Naive thymus-derived CD8-positive, alpha-beta T cell (primary cell): ENCODE measurements at regions not wholly inside any gene's neighbourhood (a gene's known extent, or its start where the extent isn't known, plus 50 kb on each side); places are given as distances from the start of the nearest gene placed in this dataset.

Source experiments
- ATAC-seq, 2 donors: fragments of 150-1000 bp; cut with Tn5 transposase in 1 of 2; sonication (Bioruptor Pico), chemical (Tn5 transposase) in 1 of 2; 1 replicate in 1 of 2; 2 replicates in 1 of 2; pipeline ENCODE4 v1.10.0; 2021; ENCODE audit warnings: mild to moderate bottlenecking in 2 of 2, moderate library complexity in 2 of 2
- POLR2A ChIA-PET: fragments of 350-600 bp; sonication (Branson Sonifier 250); formaldehyde crosslinking; loops from one replicate; lab custom pipeline; 2021; ENCODE audit warnings: antibody characterized with exemption; lab: Charles Lee
- DNase-seq, 10 donors: peaks; one replicate each; pipeline versions ENCODE4 v3.0.0 to v3.0.0-alpha.2; 2020 to 2022
- H3K27ac Mint-ChIP-seq, 10 donors: one replicate each; pipeline ENCODE4 v1.8.0; 2020 to 2022; ENCODE audit warnings: mild to moderate bottlenecking in 10 of 10, mixed read lengths in 10 of 10, moderate library complexity in 4 of 10, inconsistent platforms in 1 of 10
- H3K27me3 Mint-ChIP-seq, 5 donors: one replicate each; pipeline ENCODE4 v1.8.0; 2021 to 2022; ENCODE audit warnings: mixed read lengths in 5 of 5
- H3K36me3 Mint-ChIP-seq, 3 donors: one replicate each; pipeline ENCODE4 v1.8.0; 2020 to 2022; ENCODE audit warnings: mixed read lengths in 3 of 3, mild to moderate bottlenecking in 2 of 3, inconsistent platforms in 1 of 3
- H3K4me1 Mint-ChIP-seq, 4 donors: one replicate each; pipeline ENCODE4 v1.8.0; 2021 to 2022; ENCODE audit warnings: mixed read lengths in 4 of 4
- H3K4me3 Mint-ChIP-seq, 10 donors: one replicate each; pipeline ENCODE4 v1.8.0; 2020 to 2022; ENCODE audit warnings: mild to moderate bottlenecking in 10 of 10, mixed read lengths in 10 of 10, moderate library complexity in 6 of 10, inconsistent platforms in 1 of 10
- H3K9me3 Mint-ChIP-seq, 9 donors: one replicate each; pipeline ENCODE4 v1.8.0; 2020 to 2022; ENCODE audit warnings: mixed read lengths in 9 of 9, mild to moderate bottlenecking in 3 of 9, inconsistent platforms in 1 of 9, moderate library complexity in 1 of 9

GRCh38 chr14:29216268-29217232 is 450.0 kb downstream of the FOXG1 start:
- no peaks in the 10 kb centered on the region for H3K27me3 Mint-ChIP-seq
- DNase-seq (no peak), ATAC-seq (no peak)
- peaks cover 0 to 24% (median 6%) of the 10 kb centered on the region in 9 donors for H3K9me3 Mint-ChIP-seq
- H3K36me3 Mint-ChIP-seq, result no peaks in the 10 kb centered on the region
- no peak overlapping the region for H3K4me3 Mint-ChIP-seq
- POLR2A ChIA-PET, result no interaction called here
- peaks cover 0 to under 1% (median 0%) of the 10 kb centered on the region in 4 donors for H3K4me1 Mint-ChIP-seq
- no peak overlapping the region for H3K27ac Mint-ChIP-seq

GRCh38 chr14:29217813-29218450 is 451.3 kb downstream of the FOXG1 start:
- Mint-ChIP-seq H3K4me1 (peaks cover 0 to 1% (median 0%) of the 10 kb centered on the region in 4 donors), H3K27me3 (no peaks in the 10 kb centered on the region), H3K4me3 (no peak overlapping the region), H3K27ac (no peak overlapping the region), H3K9me3 (peaks cover 0 to 20% (median 6%) of the 10 kb centered on the region in 9 donors), H3K36me3 (no peaks in the 10 kb centered on the region)
- DNase-seq (no peak), ATAC-seq (no peak)
- POLR2A ChIA-PET, result no interaction called here

GRCh38 chr14:29220072-29220471 is 453.5 kb downstream of the FOXG1 start:
- no peaks in the 10 kb centered on the region for H3K27me3 Mint-ChIP-seq
- peaks cover 0 to 1% (median 0%) of the 10 kb centered on the region in 4 donors for H3K4me1 Mint-ChIP-seq
- H3K4me3 Mint-ChIP-seq, result no peak overlapping the region
- peaks cover 0 to 11% (median 0%) of the 10 kb centered on the region in 9 donors for H3K9me3 Mint-ChIP-seq
- ATAC-seq (no peak), DNase-seq (no peak)
- POLR2A ChIA-PET, result no interaction called here
- H3K27ac Mint-ChIP-seq, result no peak overlapping the region
- no peaks in the 10 kb centered on the region for H3K36me3 Mint-ChIP-seq

GRCh38 chr14:29220566-29220965 is 454.0 kb downstream of the FOXG1 start:
- POLR2A ChIA-PET, result no interaction called here
- peaks cover 0 to 1% (median 0%) of the 10 kb centered on the region in 4 donors for H3K4me1 Mint-ChIP-seq
- no peak for DNase-seq
- H3K9me3 Mint-ChIP-seq, result peaks cover 0 to 11% (median 0%) of the 10 kb centered on the region in 9 donors
- H3K27ac Mint-ChIP-seq, result no peak overlapping the region
- no peaks in the 10 kb centered on the region for H3K27me3 Mint-ChIP-seq
- H3K4me3 Mint-ChIP-seq, result no peak overlapping the region
- no peaks in the 10 kb centered on the region for H3K36me3 Mint-ChIP-seq
- ATAC-seq, result no peak

GRCh38 chr14:29222006-29222405 is 455.4 kb downstream of the FOXG1 start:
- Mint-ChIP-seq H3K4me1 (peaks cover 0 to 1% (median 0%) of the 10 kb centered on the region in 4 donors), H3K4me3 (no peak overlapping the region), H3K36me3 (no peaks in the 10 kb centered on the region)

GRCh38 chr14:29222671-29223268 is 456.2 kb downstream of the FOXG1 start:
- no peak overlapping the region for H3K27ac Mint-ChIP-seq
- peaks cover 0 to 1% (median 0%) of the 10 kb centered on the region in 4 donors for H3K4me1 Mint-ChIP-seq
- H3K4me3 Mint-ChIP-seq, result no peak overlapping the region
- H3K36me3 Mint-ChIP-seq, result no peaks in the 10 kb centered on the region
- H3K27me3 Mint-ChIP-seq, result no peaks in the 10 kb centered on the region
- DNase-seq, result no peak
- H3K9me3 Mint-ChIP-seq, result peaks cover 0 to 11% (median 5%) of the 10 kb centered on the region in 9 donors
- POLR2A ChIA-PET, result no interaction called here
- no peak for ATAC-seq

More at GRCh38 chr14:29222006-29222405, 455.4 kb downstream of the FOXG1 start:
- no peak overlapping the region for H3K27ac Mint-ChIP-seq
- H3K9me3 Mint-ChIP-seq, result peaks cover 0 to 11% (median 5%) of the 10 kb centered on the region in 9 donors
- POLR2A ChIA-PET, result no interaction called here
- no peaks in the 10 kb centered on the region for H3K27me3 Mint-ChIP-seq
- ATAC-seq (no peak), DNase-seq (no peak)

- no peaks in the 10 kb centered on the region for H3K27me3 Mint-ChIP-seq
- ATAC-seq, result no peak
Measured at GRCh38 chr14:29223947-29224346, 457.4 kb downstream of the FOXG1 start.

GRCh38 chr14:29227631-29228030 is 461.0 kb downstream of the FOXG1 start:
- H3K4me1 Mint-ChIP-seq, result no peaks in the 10 kb centered on the region
- no peak overlapping the region for H3K4me3 Mint-ChIP-seq
- H3K9me3 Mint-ChIP-seq, result peaks cover 0 to 11% (median 3%) of the 10 kb centered on the region in 9 donors
- no peaks in the 10 kb centered on the region for H3K36me3 Mint-ChIP-seq
- ATAC-seq (no peak), DNase-seq (no peak)
- POLR2A ChIA-PET, result no interaction called here
- H3K27ac Mint-ChIP-seq, result no peak overlapping the region
- H3K27me3 Mint-ChIP-seq, result no peaks in the 10 kb centered on the region

More at GRCh38 chr14:29223947-29224346, 457.4 kb downstream of the FOXG1 start:
- Mint-ChIP-seq H3K9me3 (peaks cover 0 to 11% (median 5%) of the 10 kb centered on the region in 9 donors), H3K36me3 (no peaks in the 10 kb centered on the region), H3K27ac (no peak overlapping the region), H3K4me3 (no peak overlapping the region), H3K4me1 (peaks cover 0 to 1% (median 0%) of the 10 kb centered on the region in 4 donors)
- POLR2A ChIA-PET, result no interaction called here
- no peak for DNase-seq

- H3K27ac Mint-ChIP-seq, result no peak overlapping the region
- no peaks in the 10 kb centered on the region for H3K4me1 Mint-ChIP-seq
- H3K27me3 Mint-ChIP-seq, result no peaks in the 10 kb centered on the region
- ATAC-seq (no peak), DNase-seq (no peak)
- no peak overlapping the region for H3K4me3 Mint-ChIP-seq
- H3K9me3 Mint-ChIP-seq, result peaks cover 0 to 7% (median 0%) of the 10 kb centered on the region in 9 donors
- POLR2A ChIA-PET, result no interaction called here
- no peaks in the 10 kb centered on the region for H3K36me3 Mint-ChIP-seq
Measured at GRCh38 chr14:29232153-29232552, 465.6 kb downstream of the FOXG1 start.

GRCh38 chr14:29232711-29233110 is 466.1 kb downstream of the FOXG1 start:
- Mint-ChIP-seq H3K4me3 (no peak overlapping the region), H3K4me1 (no peaks in the 10 kb centered on the region), H3K27me3 (no peaks in the 10 kb centered on the region), H3K27ac (no peak overlapping the region), H3K9me3 (peaks cover 0 to 9% (median 0%) of the 10 kb centered on the region in 9 donors), H3K36me3 (no peaks in the 10 kb centered on the region)
- DNase-seq (no peak), ATAC-seq (no peak)
- POLR2A ChIA-PET, result no interaction called here

- Mint-ChIP-seq H3K27me3 (no peaks in the 10 kb centered on the region), H3K4me1 (no peaks in the 10 kb centered on the region), H3K36me3 (no peaks in the 10 kb centered on the region), H3K4me3 (no peak overlapping the region), H3K9me3 (peaks cover 0 to 9% (median 0%) of the 10 kb centered on the region in 9 donors), H3K27ac (no peak overlapping the region)
- ATAC-seq, result no peak
- POLR2A ChIA-PET, result no interaction called here
- DNase-seq, result no peak
Measured at GRCh38 chr14:29233188-29233587, 466.6 kb downstream of the FOXG1 start.

- no peak overlapping the region for H3K4me3 Mint-ChIP-seq
- H3K27me3 Mint-ChIP-seq, result no peaks in the 10 kb centered on the region
- H3K9me3 Mint-ChIP-seq, result peaks cover 0 to 13% (median under 1%) of the 10 kb centered on the region in 9 donors
- POLR2A ChIA-PET, result no interaction called here
- H3K27ac Mint-ChIP-seq, result no peak overlapping the region
- H3K4me1 Mint-ChIP-seq, result no peaks in the 10 kb centered on the region
- H3K36me3 Mint-ChIP-seq, result no peaks in the 10 kb centered on the region
- no peak for DNase-seq
- no peak for ATAC-seq
Measured at GRCh38 chr14:29235991-29236390, 469.4 kb downstream of the FOXG1 start.

GRCh38 chr14:29236401-29236800 is 469.8 kb downstream of the FOXG1 start:
- Mint-ChIP-seq H3K27ac (no peak overlapping the region), H3K36me3 (no peaks in the 10 kb centered on the region), H3K9me3 (peaks cover 0 to 13% (median 4%) of the 10 kb centered on the region in 9 donors), H3K4me3 (no peak overlapping the region), H3K4me1 (no peaks in the 10 kb centered on the region), H3K27me3 (no peaks in the 10 kb centered on the region)
- no peak for ATAC-seq
- POLR2A ChIA-PET, result no interaction called here
- no peak for DNase-seq
